GM21528 (cell line): ENCODE measurements at regions not wholly inside any gene's neighbourhood (a gene's known extent, or its start where the extent isn't known, plus 50 kb on each side); places are given as distances from the start of the nearest gene placed in this dataset.

Source experiments
- ATAC-seq: cut with Tn5 transposase; IDR thresholded peaks from one replicate; pipeline ENCODE4 v1.9.1; 2021; ENCODE audit warnings: mild to moderate bottlenecking, moderate library complexity; ENCODE audit not compliant: unreplicated experiment, low FRiP score

DNA sequence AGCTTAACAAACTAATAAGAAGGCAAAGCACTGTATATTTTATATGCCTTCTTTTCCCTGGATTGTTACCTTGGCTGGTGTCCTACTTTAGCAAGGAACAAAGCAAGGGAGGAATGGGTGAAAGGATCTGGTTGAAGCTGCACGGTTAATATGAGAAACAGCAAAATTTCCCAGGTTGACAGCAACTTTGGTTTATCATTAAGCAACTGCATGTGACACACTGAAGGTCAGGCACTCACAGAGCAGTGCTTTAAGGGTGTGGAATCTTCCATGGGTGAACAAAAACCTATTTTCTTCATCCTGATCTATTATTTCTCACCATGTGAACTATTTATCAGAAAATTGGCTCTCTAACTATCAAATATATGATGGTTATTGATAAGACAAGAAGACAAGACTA lies 109.0 kb upstream of the ATP10B start:
- ATAC-seq: no peak

DNA sequence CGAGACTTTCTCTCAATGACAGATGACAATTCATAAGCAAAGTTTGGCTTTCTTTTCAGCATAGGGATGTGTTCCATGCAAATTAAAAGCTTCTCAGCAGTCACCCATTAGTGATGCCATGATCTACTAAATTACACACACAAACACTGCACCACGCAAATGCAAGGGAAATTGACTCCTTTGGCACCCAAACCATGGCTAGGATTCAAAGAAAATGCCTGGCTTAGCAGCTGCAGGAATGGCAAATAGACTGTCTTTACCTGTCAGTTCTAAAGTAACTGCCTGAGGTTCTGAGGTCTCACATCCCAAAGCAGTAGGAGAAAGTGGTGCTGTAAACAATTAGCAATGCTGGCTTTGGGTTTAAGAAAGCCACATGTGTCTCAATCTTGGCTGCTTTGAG lies 108.6 kb upstream of the ATP10B start:
- ATAC-seq: no peak

DNA sequence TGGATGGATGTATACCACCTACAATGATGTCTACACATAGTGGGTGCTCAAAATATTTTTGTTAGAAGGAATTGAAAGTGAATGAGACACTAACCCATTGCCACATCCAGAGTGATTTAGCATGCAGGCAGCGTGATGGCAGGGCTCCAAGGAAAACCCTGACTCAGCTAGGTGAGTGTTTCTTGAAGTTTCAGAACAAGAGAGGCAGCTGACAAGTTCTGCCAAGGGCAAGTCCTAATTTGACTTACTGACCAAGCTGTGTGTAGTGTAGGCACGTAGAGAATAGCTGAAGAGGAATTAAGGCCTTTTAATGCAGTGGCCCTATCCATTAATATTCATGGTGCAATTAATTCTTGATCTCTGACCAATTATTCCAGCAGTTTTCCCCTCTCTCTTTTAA lies 107.8 kb upstream of the ATP10B start:
- ATAC-seq: no peak

DNA sequence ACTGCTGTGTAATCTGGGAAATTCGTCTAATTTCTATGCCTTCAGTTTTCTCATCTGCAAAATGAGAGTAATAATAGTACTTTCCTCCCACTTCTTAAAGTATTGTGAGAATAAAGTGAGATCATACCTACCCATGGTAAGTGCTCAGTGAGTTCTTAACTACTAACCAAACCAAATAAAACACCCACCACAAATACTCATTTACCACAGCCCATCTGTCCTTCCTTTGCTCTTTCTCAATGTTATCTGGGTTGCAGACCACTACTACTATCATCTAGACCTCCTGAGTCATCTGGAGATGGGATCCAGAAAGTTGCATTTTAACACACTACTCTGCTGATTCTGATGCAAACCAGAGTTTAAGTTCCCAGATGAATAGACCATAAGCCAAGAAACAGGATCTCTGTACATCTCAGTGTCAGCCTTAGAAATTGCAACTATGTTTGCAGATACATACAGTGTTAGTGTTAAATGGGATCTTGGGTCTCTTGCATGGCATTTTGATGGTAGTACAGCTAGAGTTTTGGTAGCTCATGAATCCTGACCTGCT lies 105.4 kb upstream of the ATP10B start:
- ATAC-seq: peak; percentile 73

DNA sequence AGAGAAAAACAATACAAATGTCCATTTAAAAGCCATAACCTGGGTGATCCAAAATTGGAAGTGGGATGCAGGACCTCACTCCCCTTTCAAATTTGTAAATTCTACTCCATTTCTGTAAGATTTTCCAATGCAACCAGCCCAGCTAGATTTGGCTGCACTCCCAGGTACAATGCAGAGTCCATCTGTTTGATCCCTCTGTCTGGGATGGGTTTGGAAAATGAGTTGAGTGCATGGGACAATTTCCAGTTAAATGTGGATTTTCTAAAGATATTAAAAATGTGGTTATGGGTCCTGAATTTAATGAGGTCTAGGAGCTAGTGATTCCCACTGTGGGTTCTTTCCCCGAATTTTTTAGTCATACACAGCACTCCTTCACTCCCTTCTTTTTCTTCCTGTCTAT lies 104.0 kb upstream of the ATP10B start:
- ATAC-seq: no peak

DNA sequence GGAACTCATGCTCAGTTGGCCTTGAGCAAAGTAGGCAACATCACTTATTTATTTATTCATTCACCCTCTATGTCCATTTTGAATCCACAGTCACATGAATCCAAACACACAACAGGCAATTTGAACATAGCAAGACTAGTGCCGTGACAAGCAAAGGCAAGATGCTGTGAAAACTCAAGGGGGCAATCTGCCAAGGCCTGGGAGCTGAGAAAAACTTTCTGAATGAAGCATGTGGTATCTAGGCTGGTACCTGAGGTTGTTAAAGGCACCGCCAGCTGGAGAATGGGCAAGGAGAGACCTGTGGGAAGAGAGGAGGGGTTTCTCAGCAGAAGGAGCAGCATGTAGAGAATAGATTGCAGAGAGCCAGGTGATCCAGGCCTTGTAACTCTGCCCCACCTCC lies 98.3 kb upstream of the ATP10B start:
- no peak for ATAC-seq

DNA sequence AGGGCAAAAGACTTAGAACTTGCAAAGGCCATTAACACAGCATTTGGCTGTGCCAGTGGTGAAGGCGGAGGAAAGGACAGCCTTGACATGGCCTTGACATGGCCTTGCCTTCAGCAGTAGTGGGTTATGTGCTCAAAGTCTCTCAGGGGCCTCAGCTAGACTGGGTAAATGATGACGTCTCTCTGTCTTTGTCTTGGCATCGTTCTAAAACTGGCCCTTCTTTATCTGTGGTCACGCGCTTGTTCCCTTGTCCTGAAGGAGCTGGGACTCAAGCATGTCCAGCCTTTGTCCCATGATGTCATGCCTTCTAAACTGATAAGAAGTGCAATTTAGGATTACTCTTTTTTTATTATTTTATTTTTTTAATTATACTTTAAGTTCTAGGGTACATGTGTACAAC lies 88.7 kb upstream of the ATP10B start:
- no peak for ATAC-seq

DNA sequence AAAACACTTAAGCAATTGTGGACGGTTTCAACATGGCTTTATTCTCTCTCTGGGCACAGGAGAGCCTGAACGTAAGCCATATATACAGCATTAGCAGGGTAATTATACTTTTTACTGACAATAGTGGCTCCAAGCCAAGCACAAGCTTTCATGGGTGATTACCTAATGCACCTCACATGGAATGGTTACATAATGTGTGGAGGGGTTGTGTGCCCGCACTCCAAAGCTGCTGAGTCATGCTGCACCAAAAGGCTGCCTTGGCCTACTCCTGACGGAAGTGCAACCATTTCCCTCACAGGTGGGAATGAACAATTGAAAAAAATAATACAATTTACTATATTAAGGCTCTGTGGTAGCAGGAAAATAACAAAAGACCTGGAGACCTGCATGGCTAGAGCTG lies 86.5 kb upstream of the ATP10B start:
- no peak for ATAC-seq

DNA sequence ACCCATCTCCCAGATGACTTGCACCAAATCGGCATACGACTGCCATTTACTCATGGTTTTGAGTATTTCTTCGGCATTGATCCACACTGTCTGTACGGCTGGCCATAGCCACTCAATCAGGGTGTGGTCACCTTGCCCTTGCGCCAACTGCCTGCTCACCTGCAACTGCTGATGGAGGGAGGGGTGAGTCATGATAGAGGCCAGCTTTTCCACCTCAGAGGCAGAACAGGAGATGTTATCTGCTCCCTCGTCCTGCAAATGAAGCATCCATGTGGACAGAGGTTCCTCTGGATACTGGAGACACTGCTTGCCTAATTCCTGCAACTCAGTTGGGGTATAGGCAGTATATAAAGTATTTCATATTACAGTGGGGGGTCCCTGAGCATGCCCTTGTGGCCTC lies 85.6 kb upstream of the ATP10B start:
- no peak for ATAC-seq

DNA sequence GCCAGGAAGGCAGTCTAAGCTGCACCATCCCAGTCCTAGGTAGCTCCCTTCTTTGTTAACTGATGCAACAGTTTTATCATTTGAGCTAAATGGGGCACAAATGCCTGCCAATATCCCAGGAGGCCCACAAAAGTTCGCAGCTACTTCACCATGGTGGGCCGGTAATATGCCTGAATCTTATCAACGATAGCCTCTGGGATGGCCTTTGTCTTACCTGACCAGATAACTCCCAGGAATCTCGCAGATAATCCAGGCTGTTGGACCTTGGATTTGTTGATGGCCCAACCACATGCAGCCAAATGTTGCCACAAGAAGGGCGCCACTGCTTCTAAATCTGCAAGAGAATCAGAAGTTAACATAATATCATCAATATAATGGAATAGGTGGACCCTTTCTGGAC lies 83.8 kb upstream of the ATP10B start:
- no peak for ATAC-seq

DNA sequence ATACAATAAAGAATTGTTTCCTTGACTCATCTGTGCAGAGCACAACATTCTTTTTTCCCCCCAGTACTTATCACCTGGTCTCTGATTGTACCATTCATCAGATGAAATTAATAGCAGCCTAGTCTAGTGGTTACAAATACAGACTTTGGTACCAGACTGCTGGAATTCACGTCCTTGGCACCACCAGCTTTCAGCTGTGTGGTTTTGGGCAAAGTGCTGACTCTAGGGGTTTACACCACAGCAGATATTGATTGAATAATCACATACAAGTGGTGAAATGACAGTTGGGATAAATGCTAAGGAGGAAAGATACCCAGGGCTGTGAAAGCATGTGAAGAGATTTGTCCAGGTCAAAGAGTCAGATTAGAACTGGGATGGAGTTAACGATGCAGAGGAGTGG lies 79.3 kb upstream of the ATP10B start:
- no peak for ATAC-seq

DNA sequence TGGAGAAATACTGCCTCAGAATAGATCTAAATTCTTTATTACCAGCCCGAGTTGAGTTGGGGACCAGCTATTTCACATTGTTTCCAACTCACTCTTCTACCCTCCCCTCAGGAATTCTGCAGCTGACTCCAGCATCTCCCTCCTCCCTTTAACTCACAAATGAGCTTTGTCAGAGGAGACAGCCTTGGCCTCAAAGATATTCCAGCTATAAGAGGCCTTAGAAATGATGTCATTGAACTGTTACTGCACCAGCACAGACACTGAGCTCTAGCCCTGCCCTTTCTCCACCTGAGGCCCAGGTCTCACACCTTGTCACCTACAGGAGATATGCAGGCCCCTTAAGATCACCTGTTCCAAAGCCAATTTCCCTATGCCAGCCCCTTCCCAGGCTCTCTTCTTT lies 78.4 kb upstream of the ATP10B start:
- no peak for ATAC-seq

DNA sequence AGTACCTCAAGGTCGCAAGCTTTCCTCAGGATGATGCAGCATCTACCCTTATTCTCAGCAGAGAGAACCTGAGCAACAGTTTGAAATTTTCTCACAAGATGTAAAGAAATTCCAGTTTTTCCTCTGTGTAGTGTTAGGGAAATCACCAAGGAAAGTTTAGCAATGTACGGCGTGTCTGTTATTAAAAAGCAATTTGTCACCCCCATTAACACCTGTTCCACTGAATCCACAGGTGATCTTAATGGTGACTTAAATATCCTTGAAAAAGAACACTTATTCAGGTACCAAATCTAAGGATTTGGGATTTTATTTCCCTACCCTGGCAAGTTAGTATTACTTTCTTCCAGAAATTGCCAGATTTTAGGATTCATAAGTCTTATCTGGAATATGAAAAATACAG lies 77.9 kb upstream of the ATP10B start:
- no peak for ATAC-seq

DNA sequence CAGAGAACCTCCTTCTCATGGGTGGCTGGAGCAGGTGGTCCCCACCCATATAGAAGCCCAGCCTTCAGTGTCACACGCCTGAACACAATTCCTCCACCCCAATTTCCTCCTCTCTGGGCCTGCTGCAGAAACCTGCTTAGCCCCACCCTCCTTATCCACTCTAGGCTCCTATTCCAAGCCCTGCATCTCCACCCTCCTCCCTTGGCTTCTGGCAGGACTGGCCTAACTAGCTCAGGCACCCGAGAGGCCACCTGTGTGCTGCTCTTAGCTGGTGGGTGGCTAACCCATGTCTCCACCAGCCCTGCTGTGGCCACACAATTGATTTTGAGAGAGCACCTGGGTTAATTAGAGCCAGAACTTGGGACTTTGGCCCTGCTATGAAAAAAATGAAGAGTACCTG lies 77.3 kb upstream of the ATP10B start:
- ATAC-seq: no peak

DNA sequence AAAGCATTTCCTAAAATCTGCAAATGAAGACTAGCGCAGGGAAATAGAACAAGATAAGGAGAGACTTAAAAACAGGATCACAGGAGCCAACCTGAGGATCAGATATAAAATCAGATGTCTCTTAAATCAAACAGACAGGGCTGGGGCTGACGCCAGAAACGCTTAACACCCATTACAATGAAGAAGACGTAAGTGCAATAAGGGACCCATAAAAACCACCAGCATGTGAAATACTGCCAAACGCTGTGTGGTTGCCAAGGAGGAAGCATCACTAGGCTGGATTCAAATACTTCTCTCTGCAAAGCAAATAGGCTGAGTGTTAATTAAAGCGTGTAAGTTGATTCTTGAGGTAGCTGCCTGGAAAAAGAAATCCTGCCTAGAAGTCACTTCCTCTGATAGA lies 74.4 kb upstream of the ATP10B start:
- ATAC-seq: no peak

DNA sequence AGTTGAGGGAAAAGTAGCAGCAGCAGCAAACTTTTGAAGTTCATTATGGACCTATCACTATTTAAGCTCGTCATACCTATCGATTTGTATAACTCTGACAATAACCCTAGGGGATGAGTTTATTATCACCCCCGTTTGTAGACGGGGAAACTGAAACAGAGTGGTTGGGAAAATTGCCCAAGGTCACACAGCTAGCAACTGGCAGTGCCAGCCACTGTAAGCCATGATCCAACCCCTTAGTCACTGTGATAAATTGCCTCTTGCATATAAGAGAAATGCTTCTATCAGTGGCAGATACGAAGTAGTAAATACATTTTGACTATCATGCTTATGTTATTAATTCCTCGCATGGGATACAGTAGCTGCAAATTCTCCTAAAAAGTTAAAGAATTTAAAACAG lies 73.3 kb upstream of the ATP10B start:
- no peak for ATAC-seq

DNA sequence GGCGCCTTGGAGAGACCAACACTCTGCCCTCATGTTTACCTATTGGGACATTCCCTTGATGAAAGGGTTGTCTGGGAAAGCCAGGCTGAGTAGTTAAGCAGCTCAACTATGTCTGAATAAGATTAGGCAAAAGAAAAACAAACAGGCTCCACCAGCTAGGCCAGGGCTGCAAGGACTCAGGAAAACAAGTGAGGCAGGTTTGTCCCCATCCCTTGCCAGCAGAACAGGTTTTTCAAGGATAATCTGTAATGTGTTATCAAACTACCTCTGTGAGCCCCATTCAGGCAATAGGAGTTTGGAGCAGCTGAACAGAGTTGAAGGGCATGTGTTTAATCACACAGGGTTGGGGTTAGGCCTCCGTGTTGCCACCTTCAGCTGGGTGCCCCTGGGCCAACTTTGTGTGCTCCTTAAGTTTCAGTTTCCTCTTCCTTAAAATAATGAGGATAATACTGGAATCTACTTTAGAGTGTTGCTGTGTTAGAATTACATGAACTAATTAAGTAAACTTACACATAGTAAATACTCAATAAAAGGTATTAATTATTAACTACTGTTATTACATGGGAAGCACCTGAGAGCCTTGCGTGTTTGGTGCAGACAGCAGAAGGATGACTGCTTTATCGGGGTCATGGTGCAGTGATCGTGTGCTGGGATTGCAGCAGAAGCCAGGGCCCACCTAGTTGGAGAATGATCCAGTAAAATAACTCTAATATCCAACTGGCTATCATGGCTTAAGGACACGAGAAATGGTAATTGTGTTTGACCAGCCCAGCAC lies 72.1 kb upstream of the ATP10B start:
- no peak for ATAC-seq

DNA sequence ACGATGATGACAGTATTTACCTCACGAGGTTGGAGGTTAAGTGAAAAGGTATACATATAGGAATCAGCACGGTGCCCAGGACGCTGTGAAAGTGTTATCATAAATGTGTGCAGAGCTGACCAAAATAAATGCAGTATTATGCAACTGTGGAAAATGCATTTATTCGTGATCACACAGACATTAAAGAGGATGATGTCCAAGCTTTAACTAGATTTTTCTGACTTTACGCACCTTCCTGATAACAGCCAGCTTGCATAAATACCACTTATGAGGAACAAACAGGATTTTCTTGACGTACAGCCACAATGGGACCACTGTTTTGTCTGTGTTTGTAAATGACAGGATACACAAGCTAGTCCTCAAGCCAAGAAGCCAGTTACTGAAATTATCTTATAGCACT lies 71.4 kb upstream of the ATP10B start:
- ATAC-seq: no peak

DNA sequence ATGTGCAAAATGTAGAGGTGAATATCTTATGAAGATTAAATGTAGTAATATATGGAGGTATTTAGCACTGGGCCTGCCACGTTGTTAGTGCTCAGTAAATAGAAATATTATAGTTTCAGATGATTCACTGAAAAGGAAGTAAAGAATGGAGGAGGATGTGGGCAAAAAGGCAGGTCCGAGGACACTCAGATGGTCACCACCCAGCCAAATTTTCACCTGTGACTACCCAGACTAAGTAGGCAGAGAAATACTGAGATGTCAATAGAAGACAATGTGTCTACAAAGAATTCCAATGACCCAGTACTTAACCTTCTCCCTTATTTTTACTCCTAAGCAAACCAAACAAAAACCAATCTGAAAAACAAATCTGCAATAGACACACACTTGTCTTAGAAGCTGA lies 70.3 kb upstream of the ATP10B start:
- no peak for ATAC-seq

DNA sequence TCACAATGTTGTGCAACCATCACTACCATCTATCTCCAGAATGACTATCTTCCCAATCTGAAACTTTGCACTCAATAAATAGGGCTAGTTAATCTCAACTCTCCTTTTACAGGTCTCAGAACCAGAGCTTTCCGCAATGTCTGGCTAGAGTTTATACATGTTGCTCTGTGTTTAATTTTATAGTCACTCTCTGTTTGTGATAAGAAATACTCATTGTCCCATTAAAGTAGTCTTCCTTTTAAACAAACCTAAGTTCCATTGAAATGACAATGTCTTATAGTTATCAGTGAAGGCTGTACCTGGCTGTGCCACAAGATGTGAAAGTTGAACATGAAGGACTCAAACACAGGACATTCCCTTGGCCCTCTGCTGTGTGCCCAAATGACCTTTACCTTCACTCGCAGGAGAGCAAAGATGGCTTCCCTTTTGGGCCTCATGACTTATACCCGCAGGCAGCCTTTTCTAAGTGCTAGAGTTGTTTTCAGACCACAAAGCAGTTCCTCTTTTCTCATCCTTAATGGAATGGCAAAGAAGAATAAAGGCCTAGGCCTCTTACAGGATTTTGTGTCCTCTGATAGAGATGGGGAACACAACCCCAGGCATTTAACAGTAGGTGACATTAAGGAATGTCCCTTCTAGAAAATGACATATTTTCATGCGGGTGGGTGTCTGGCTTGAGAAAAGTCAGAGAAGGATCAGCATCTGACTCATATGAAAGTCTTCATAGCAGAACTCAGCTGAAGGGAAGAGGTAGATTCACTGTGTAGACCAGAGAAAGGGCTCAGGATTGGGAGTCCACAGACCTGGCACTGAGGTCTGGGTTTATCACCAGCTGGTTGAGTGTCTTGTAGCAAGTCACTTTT lies 69.6 kb upstream of the ATP10B start:
- ATAC-seq: no peak

DNA sequence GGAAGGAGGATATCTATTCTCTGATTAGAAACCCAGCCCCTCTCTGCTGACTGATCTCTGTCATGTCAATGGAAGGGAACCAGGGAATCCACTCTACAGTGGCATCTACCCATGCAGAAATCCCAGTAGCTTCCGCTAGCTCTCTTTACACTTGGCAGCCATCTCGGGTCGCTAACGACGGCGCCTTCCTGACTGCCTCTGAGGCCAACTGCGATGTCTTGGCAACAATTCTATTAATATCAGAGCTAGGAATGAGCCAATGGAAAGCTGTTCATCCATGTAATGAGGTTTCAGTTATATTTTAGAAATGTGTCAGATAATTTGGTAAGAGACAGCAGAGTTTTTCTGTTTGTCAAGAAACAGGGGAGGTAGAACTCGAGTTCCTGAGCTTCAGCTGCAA lies 67.6 kb upstream of the ATP10B start:
- ATAC-seq: no peak

DNA sequence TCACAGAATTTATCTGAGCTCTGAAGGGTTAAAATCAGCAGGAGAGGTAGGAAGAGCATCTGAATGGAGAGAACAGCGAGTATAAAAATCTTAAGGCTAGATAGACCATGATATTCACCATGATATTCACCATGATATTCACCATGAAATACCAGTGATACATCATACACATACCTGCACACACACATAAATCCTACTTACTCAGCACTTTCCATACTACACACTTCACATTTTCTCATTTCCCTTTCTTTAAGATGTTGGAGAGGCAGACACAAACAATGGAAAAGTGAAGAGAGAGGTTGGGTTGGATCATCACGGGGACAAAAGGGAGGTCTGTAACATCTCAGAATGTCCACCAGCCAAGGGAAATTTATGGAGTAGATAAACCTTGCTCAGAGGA lies 66.4 kb upstream of the ATP10B start:
- no peak for ATAC-seq
